ENCODE measurements at regions not wholly inside any gene's neighbourhood (a gene's known extent, or its start where the extent isn't known, plus 50 kb on each side); places are given as distances from the start of the nearest gene placed in this dataset.

- TF ChIP-seq HNF1A (IDR thresholded peaks at IDR 0.05; ENCODE audit: low read depth) = no peak
- TF ChIP-seq HNF1A (CRISPR knock-in tag; IDR thresholded peaks at IDR 0.05; ENCODE audit: borderline replicate concordance) = no peak
- no peak for TF ChIP-seq ZNF121 (CRISPR knock-in tag; IDR thresholded peaks at IDR 0.05)
- no peak for TF ChIP-seq ZSCAN20 (CRISPR knock-in tag; IDR thresholded peaks at IDR 0.05; ENCODE audit: borderline replicate concordance)
- TF ChIP-seq SYNCRIP (IDR thresholded peaks at IDR 0.05; ENCODE audit: insufficient read depth, low read depth, low read length) = no peak
- no peak for TF ChIP-seq MAFK (conservative IDR thresholded peaks at IDR 0.05 in 1 of 2, IDR thresholded peaks at IDR 0.05 in 1 of 2; ENCODE audit: low read length in 2 of 2)
Measured at GRCh38 chr4:66956426-66956825, 588.9 kb downstream of the CENPC start (continued).

- Histone ChIP-seq H3K79me2 (ENCODE audit: insufficient read depth, low read length) (no peaks in the 10 kb centered on the region), H3K36me3 (replicated peaks in 1 of 2; ENCODE audit: control insufficient read depth in 1 of 2, insufficient read depth in 2 of 2, low read length in 2 of 2) (no peaks in the 10 kb centered on the region), H3K9me3 (ENCODE audit: low read length) (no peaks in the 10 kb centered on the region), H3K4me3 (replicated peaks in 1 of 3; ENCODE audit: insufficient read depth in 1 of 3, low read depth in 2 of 3, low read length in 3 of 3) (no peak overlapping the region), H3K4me1 (ENCODE audit: insufficient read depth, low read length) (no peaks in the 10 kb centered on the region), H2AFZ (ENCODE audit: low read length) (no peak overlapping the region), H3K4me2 (ENCODE audit: low read depth, low read length) (no peak overlapping the region), H3K9ac (ENCODE audit: insufficient read depth, low read depth, low read length) (no peak overlapping the region), H3K27ac (ENCODE audit: extremely low read length, insufficient read depth, low read length) (no peak overlapping the region), H3K27me3 (ENCODE audit: control insufficient read depth in 1 of 2, insufficient read depth in 2 of 2, low read length in 2 of 2) (no peaks in the 10 kb centered on the region), H4K20me1 (ENCODE audit: insufficient read depth, low read length) (no peaks in the 10 kb centered on the region)
- no TSS peak for BruUV-seq (replicated peaks)
- CTCF ChIA-PET (ENCODE audit: low intra/inter-chr PET ratio, low total read pairs) = no interaction called here
- POLR2A ChIA-PET = no interaction called here
- ATAC-seq (no peak), DNase-seq (ENCODE audit: low spot score) (no peak), FAIRE-seq (no peak)
- WGBS (ENCODE audit: low lambda C conversion rate) = 2% methylated on average over 3 of the region's 3 CpGs
- in situ Hi-C loops (cut with HindIII; ENCODE audit: extremely low pct_ligation_motif_present, low pct_unique_long_range_greater_than_20kb) (no loop called here), intact Hi-C loops (cut with micrococcal nuclease; ENCODE audit: unreplicated experiment) (no loop called here)
- TF ChIP-seq ZNF781 (CRISPR knock-in tag; IDR thresholded peaks at IDR 0.05; ENCODE audit: borderline replicate concordance, not compliant biosample characterization) = no peak
Measured at GRCh38 chr4:66955784-66956183, 589.5 kb downstream of the CENPC start.

Measured in HepG2 (cell line).